ENCODE measurements at regions not wholly inside any gene's neighbourhood (a gene's known extent, or its start where the extent isn't known, plus 50 kb on each side); places are given as distances from the start of the nearest gene placed in this dataset.
A peak's percentile ranks its signal among the peaks of the same experiment; 100 is the strongest.

DNA sequence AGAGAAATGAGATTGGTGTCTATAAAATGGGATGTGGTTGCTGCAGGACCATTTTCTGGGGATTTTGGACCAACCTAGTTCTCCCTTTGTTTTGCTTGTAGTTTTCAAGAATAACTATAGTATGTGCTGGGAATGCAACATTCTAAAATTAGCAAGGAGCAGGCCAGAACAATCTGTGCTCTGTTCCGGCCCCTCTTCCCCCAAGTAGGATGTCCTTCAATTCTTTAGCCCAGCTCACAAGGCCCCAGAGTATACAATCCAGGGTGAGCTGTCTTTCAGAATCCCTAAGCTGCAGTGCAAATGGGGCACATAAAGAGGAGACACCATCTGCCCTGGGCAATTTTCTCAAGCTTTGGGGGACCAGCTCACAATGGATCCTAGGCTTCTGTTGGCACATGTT is 809.1 kb downstream of the TNS3 start:
- DNase-seq (ENCODE audit: low spot score) (no peak), ATAC-seq (ENCODE audit: low read depth) (no peak)
- Histone ChIP-seq H3K4me3 (ENCODE audit: severe bottlenecking) (no peak overlapping the region), H3K27me3 (ENCODE audit: insufficient read depth, poor library complexity, severe bottlenecking) (no peaks in the 10 kb centered on the region), H3K27ac (ENCODE audit: poor library complexity, severe bottlenecking) (no peak overlapping the region), H3K9me3 (ENCODE audit: severe bottlenecking) (peaks cover 5% of the 10 kb centered on the region), H3K36me3 (ENCODE audit: low read depth) (no peaks in the 10 kb centered on the region), H3K4me1 (ENCODE audit: insufficient read depth, poor library complexity, severe bottlenecking) (no peaks in the 10 kb centered on the region)
- TF ChIP-seq CTCF (IDR thresholded peaks at IDR 0.05; ENCODE audit: poor library complexity, severe bottlenecking), result no peak

DNA sequence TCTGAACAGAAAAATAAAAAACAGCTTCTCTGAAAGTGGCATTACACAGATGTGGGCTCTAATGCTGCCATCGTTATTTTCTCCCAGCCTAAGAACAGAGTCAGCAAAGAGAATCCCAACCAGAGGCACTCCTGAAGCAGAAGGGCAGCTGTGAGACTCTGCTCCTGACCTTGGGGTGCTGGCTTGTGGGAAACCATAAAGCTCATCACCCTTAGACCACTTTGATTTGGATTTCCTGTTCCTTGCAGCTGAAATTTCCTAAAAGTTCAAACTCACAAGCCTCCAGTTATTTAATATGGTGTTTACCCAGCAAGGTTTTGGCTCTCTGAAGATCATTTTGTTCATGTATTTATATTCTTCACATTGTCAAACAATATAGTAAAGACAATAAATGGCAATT is 814.8 kb downstream of the TNS3 start:
- Histone ChIP-seq H3K36me3 (ENCODE audit: low read depth) (no peaks in the 10 kb centered on the region), H3K9me3 (ENCODE audit: severe bottlenecking) (peaks cover 5% of the 10 kb centered on the region), H3K4me3 (ENCODE audit: severe bottlenecking) (no peak overlapping the region), H3K27me3 (ENCODE audit: insufficient read depth, poor library complexity, severe bottlenecking) (no peaks in the 10 kb centered on the region), H3K4me1 (ENCODE audit: insufficient read depth, poor library complexity, severe bottlenecking) (peaks cover 19% of the 10 kb centered on the region), H3K27ac (ENCODE audit: poor library complexity, severe bottlenecking) (no peak overlapping the region)
- DNase-seq (ENCODE audit: low spot score), result no peak
- no peak for ATAC-seq (ENCODE audit: low read depth)
- no peak for TF ChIP-seq CTCF (IDR thresholded peaks at IDR 0.05; ENCODE audit: poor library complexity, severe bottlenecking)

- no peaks in the 10 kb centered on the region for H3K27me3 ChIP-seq (ENCODE audit: insufficient read depth, poor library complexity, severe bottlenecking)
- peaks cover 5% of the 10 kb centered on the region for H3K9me3 ChIP-seq (ENCODE audit: severe bottlenecking)
- no peaks in the 10 kb centered on the region for H3K36me3 ChIP-seq (ENCODE audit: low read depth)
- H3K4me3 ChIP-seq (ENCODE audit: severe bottlenecking), result no peak overlapping the region
- no peak for TF ChIP-seq CTCF (IDR thresholded peaks at IDR 0.05; ENCODE audit: poor library complexity, severe bottlenecking)
- H3K4me1 ChIP-seq (ENCODE audit: insufficient read depth, poor library complexity, severe bottlenecking), result peaks cover 19% of the 10 kb centered on the region
- peak overlapping the region; percentile 77 for H3K27ac ChIP-seq (ENCODE audit: poor library complexity, severe bottlenecking)
- ATAC-seq (ENCODE audit: low read depth), result peak; percentile 100
- DNase-seq (ENCODE audit: low spot score), result peak; percentile 90
These were observed 817.6 kb downstream of the TNS3 start for GRCh38 chr7:46764100-46764936.

- Histone ChIP-seq H3K36me3 (ENCODE audit: low read depth) (no peaks in the 10 kb centered on the region), H3K27ac (ENCODE audit: poor library complexity, severe bottlenecking) (peak overlapping the region; percentile 77), H3K4me1 (ENCODE audit: insufficient read depth, poor library complexity, severe bottlenecking) (peaks cover 19% of the 10 kb centered on the region), H3K9me3 (ENCODE audit: severe bottlenecking) (no peaks in the 10 kb centered on the region), H3K4me3 (ENCODE audit: severe bottlenecking) (no peak overlapping the region), H3K27me3 (ENCODE audit: insufficient read depth, poor library complexity, severe bottlenecking) (no peaks in the 10 kb centered on the region)
- no peak for TF ChIP-seq CTCF (IDR thresholded peaks at IDR 0.05; ENCODE audit: poor library complexity, severe bottlenecking)
- ATAC-seq (ENCODE audit: low read depth) (no peak), DNase-seq (ENCODE audit: low spot score) (no peak)
These were observed 818.6 kb downstream of the TNS3 start for GRCh38 chr7:46763344-46763743.
